ENCODE measurements at regions not wholly inside any gene's neighbourhood (a gene's known extent, or its start where the extent isn't known, plus 50 kb on each side); places are given as distances from the start of the nearest gene placed in this dataset.
"Not testable (repeated sequence)": the region's sequence is repeated elsewhere in the genome, so short reads cannot be mapped to it uniquely, and the experiment has no call there.

- H3K36me3 ChIP-seq (ENCODE audit: control insufficient read depth, insufficient read depth, low read length); H3K4me1 ChIP-seq (ENCODE audit: control insufficient read depth, insufficient read depth, low read length); H3K9me3 ChIP-seq (ENCODE audit: control insufficient read depth, insufficient read depth, low read length); DNase-seq (ENCODE audit: low read depth, low spot score); H3K27me3 ChIP-seq (ENCODE audit: control insufficient read depth, insufficient read depth, low read length); H3K4me3 ChIP-seq (ENCODE audit: low read length); H3K27ac ChIP-seq (ENCODE audit: low read length): not testable (repeated sequence)
- WGBS (ENCODE audit: insufficient coverage, insufficient read length), result no CpG with 5 or more reads among the region's 2 CpGs
Measured at GRCh38 chr13:24968416-24968815, 127.5 kb upstream of the PABPC3 start.

GRCh38 chr13:24973102-24973501 lies 122.8 kb upstream of the PABPC3 start:
- H3K4me1 ChIP-seq (ENCODE audit: control insufficient read depth, insufficient read depth, low read length); H3K27ac ChIP-seq (ENCODE audit: low read length); H3K4me3 ChIP-seq (ENCODE audit: low read length); H3K27me3 ChIP-seq (ENCODE audit: control insufficient read depth, insufficient read depth, low read length); H3K9me3 ChIP-seq (ENCODE audit: control insufficient read depth, insufficient read depth, low read length); DNase-seq (ENCODE audit: low read depth, low spot score); H3K36me3 ChIP-seq (ENCODE audit: control insufficient read depth, insufficient read depth, low read length): not testable (repeated sequence)
- WGBS (ENCODE audit: insufficient coverage, insufficient read length), result no CpG with 5 or more reads among the region's 9 CpGs

GRCh38 chr13:24981181-24981803 lies 114.6 kb upstream of the PABPC3 start:
- not testable (repeated sequence) for H3K36me3 ChIP-seq (ENCODE audit: control insufficient read depth, insufficient read depth, low read length); H3K27me3 ChIP-seq (ENCODE audit: control insufficient read depth, insufficient read depth, low read length); H3K27ac ChIP-seq (ENCODE audit: low read length); H3K9me3 ChIP-seq (ENCODE audit: control insufficient read depth, insufficient read depth, low read length); DNase-seq (ENCODE audit: low read depth, low spot score); H3K4me1 ChIP-seq (ENCODE audit: control insufficient read depth, insufficient read depth, low read length); H3K4me3 ChIP-seq (ENCODE audit: low read length)
- no CpG with 5 or more reads among the region's 3 CpGs for WGBS (ENCODE audit: insufficient coverage, insufficient read length)

GRCh38 chr13:24982333-24982999 lies 113.5 kb upstream of the PABPC3 start:
- H3K27ac ChIP-seq (ENCODE audit: low read length), result no peak overlapping the region
- H3K9me3 ChIP-seq (ENCODE audit: control insufficient read depth, insufficient read depth, low read length), result no peaks in the 10 kb centered on the region
- no peaks in the 10 kb centered on the region; the same call in 1 of the 2 replicates for H3K36me3 ChIP-seq (ENCODE audit: control insufficient read depth, insufficient read depth, low read length)
- no peak for DNase-seq (ENCODE audit: low read depth, low spot score)
- no CpG with 5 or more reads among the region's 11 CpGs for WGBS (ENCODE audit: insufficient coverage, insufficient read length)
- no peaks in the 10 kb centered on the region; the same call in 1 of the 2 replicates for H3K4me1 ChIP-seq (ENCODE audit: control insufficient read depth, insufficient read depth, low read length)
- H3K27me3 ChIP-seq (ENCODE audit: control insufficient read depth, insufficient read depth, low read length), result no peaks in the 10 kb centered on the region
- H3K4me3 ChIP-seq (ENCODE audit: low read length), result no peak overlapping the region

GRCh38 chr13:24983094-24983493 lies 112.8 kb upstream of the PABPC3 start:
- no peaks in the 10 kb centered on the region for H3K27me3 ChIP-seq (ENCODE audit: control insufficient read depth, insufficient read depth, low read length)
- no peak for DNase-seq (ENCODE audit: low read depth, low spot score)
- no peaks in the 10 kb centered on the region for H3K9me3 ChIP-seq (ENCODE audit: control insufficient read depth, insufficient read depth, low read length)
- WGBS (ENCODE audit: insufficient coverage, insufficient read length), result no CpG with 5 or more reads among the region's 8 CpGs
- H3K4me3 ChIP-seq (ENCODE audit: low read length), result no peak overlapping the region
- H3K36me3 ChIP-seq (ENCODE audit: control insufficient read depth, insufficient read depth, low read length), result no peaks in the 10 kb centered on the region; the same call in 1 of the 2 replicates
- H3K27ac ChIP-seq (ENCODE audit: low read length), result no peak overlapping the region
- no peaks in the 10 kb centered on the region; the same call in 1 of the 2 replicates for H3K4me1 ChIP-seq (ENCODE audit: control insufficient read depth, insufficient read depth, low read length)

GRCh38 chr13:24984134-24984533 lies 111.8 kb upstream of the PABPC3 start:
- WGBS (ENCODE audit: insufficient coverage, insufficient read length), result no CpG with 5 or more reads among the region's 5 CpGs
- Histone ChIP-seq H3K4me3 (ENCODE audit: low read length) (no peak overlapping the region), H3K4me1 (ENCODE audit: control insufficient read depth, insufficient read depth, low read length) (no peaks in the 10 kb centered on the region; the same call in none of the 2 replicates), H3K27me3 (ENCODE audit: control insufficient read depth, insufficient read depth, low read length) (no peaks in the 10 kb centered on the region), H3K27ac (ENCODE audit: low read length) (no peak overlapping the region), H3K9me3 (ENCODE audit: control insufficient read depth, insufficient read depth, low read length) (no peaks in the 10 kb centered on the region), H3K36me3 (ENCODE audit: control insufficient read depth, insufficient read depth, low read length) (no peaks in the 10 kb centered on the region; the same call in 1 of the 2 replicates)
- no peak for DNase-seq (ENCODE audit: low read depth, low spot score)

GRCh38 chr13:24985107-24985506 lies 110.8 kb upstream of the PABPC3 start:
- no CpG with 5 or more reads among the region's 5 CpGs for WGBS (ENCODE audit: insufficient coverage, insufficient read length)
- H3K4me1 ChIP-seq (ENCODE audit: control insufficient read depth, insufficient read depth, low read length), result no peaks in the 10 kb centered on the region; the same call in none of the 2 replicates
- no peak overlapping the region for H3K27ac ChIP-seq (ENCODE audit: low read length)
- no peaks in the 10 kb centered on the region for H3K9me3 ChIP-seq (ENCODE audit: control insufficient read depth, insufficient read depth, low read length)
- no peaks in the 10 kb centered on the region; the same call in 1 of the 2 replicates for H3K36me3 ChIP-seq (ENCODE audit: control insufficient read depth, insufficient read depth, low read length)
- no peaks in the 10 kb centered on the region for H3K27me3 ChIP-seq (ENCODE audit: control insufficient read depth, insufficient read depth, low read length)
- DNase-seq (ENCODE audit: low read depth, low spot score), result no peak
- no peak overlapping the region for H3K4me3 ChIP-seq (ENCODE audit: low read length)

GRCh38 chr13:24985896-24986295 lies 110.0 kb upstream of the PABPC3 start:
- H3K27me3 ChIP-seq (ENCODE audit: control insufficient read depth, insufficient read depth, low read length), result no peaks in the 10 kb centered on the region
- no peak for DNase-seq (ENCODE audit: low read depth, low spot score)
- H3K27ac ChIP-seq (ENCODE audit: low read length), result no peak overlapping the region
- H3K4me3 ChIP-seq (ENCODE audit: low read length), result no peak overlapping the region
- no peaks in the 10 kb centered on the region; the same call in 1 of the 2 replicates for H3K36me3 ChIP-seq (ENCODE audit: control insufficient read depth, insufficient read depth, low read length)
- no peaks in the 10 kb centered on the region for H3K9me3 ChIP-seq (ENCODE audit: control insufficient read depth, insufficient read depth, low read length)
- no CpG with 5 or more reads among the region's 2 CpGs for WGBS (ENCODE audit: insufficient coverage, insufficient read length)
- H3K4me1 ChIP-seq (ENCODE audit: control insufficient read depth, insufficient read depth, low read length), result no peaks in the 10 kb centered on the region; the same call in none of the 2 replicates

- H3K27ac ChIP-seq (ENCODE audit: low read length), result no peak overlapping the region
- H3K9me3 ChIP-seq (ENCODE audit: control insufficient read depth, insufficient read depth, low read length), result no peaks in the 10 kb centered on the region
- no peak for DNase-seq (ENCODE audit: low read depth, low spot score)
- H3K4me3 ChIP-seq (ENCODE audit: low read length), result no peak overlapping the region
- H3K36me3 ChIP-seq (ENCODE audit: control insufficient read depth, insufficient read depth, low read length), result no peaks in the 10 kb centered on the region; the same call in 1 of the 2 replicates
- no peaks in the 10 kb centered on the region; the same call in none of the 2 replicates for H3K4me1 ChIP-seq (ENCODE audit: control insufficient read depth, insufficient read depth, low read length)
- no CpG with 5 or more reads among the region's 9 CpGs for WGBS (ENCODE audit: insufficient coverage, insufficient read length)
- no peaks in the 10 kb centered on the region for H3K27me3 ChIP-seq (ENCODE audit: control insufficient read depth, insufficient read depth, low read length)
Measured at GRCh38 chr13:24986826-24987225, 109.1 kb upstream of the PABPC3 start.

- H3K27ac ChIP-seq (ENCODE audit: low read length); DNase-seq (ENCODE audit: low read depth, low spot score); H3K4me3 ChIP-seq (ENCODE audit: low read length); H3K36me3 ChIP-seq (ENCODE audit: control insufficient read depth, insufficient read depth, low read length); H3K4me1 ChIP-seq (ENCODE audit: control insufficient read depth, insufficient read depth, low read length); H3K27me3 ChIP-seq (ENCODE audit: control insufficient read depth, insufficient read depth, low read length); H3K9me3 ChIP-seq (ENCODE audit: control insufficient read depth, insufficient read depth, low read length): not testable (repeated sequence)
- WGBS (ENCODE audit: insufficient coverage, insufficient read length), result no CpG with 5 or more reads among the region's 6 CpGs
Measured at GRCh38 chr13:24989959-24990358, 106.0 kb upstream of the PABPC3 start.

All from iPS DF 6.9 (cell line).